HCT116 (cell line): ENCODE measurements at regions not wholly inside any gene's neighbourhood (a gene's known extent, or its start where the extent isn't known, plus 50 kb on each side); places are given as distances from the start of the nearest gene placed in this dataset.
A peak's percentile ranks its signal among the peaks of the same experiment; 100 is the strongest.

Experiments
- ATAC-seq: fragments of 200-7000 bp; cut with Tn5 transposase; 2 replicates; pipeline ENCODE4 v1.9.1; 2020; ENCODE audit warnings: mild to moderate bottlenecking, moderate library complexity
- BruUV-seq: library from RNA; stranded (reverse); fragments of 400-500 nt; replicated peaks from 2 replicates; lab custom pipeline; 2021; lab: Mats Ljungman, UMichigan
- CTCF ChIA-PET: fragments of 300-600 bp; sonication (Branson Sonifier 250); formaldehyde crosslinking; loops from one replicate; lab custom pipeline; 2021; ENCODE audit warnings: antibody characterized with exemption; lab: Charles Lee
- POLR2A ChIA-PET: fragments of 300-600, 350-600 bp; sonication (Branson Sonifier 250); formaldehyde crosslinking; loops from one replicate; lab custom pipeline; 2021; ENCODE audit warnings: antibody characterized with exemption; lab: Charles Lee
- RAD21 ChIA-PET, 2 experiments: fragments of 300-600 bp; sonication (Branson Sonifier 250); formaldehyde crosslinking; loops; one replicate each; lab custom pipeline; 2023; ENCODE audit warnings: low total read pairs in 2 of 2; ENCODE audit not compliant: uncharacterized antibody in 2 of 2, unreplicated experiment in 2 of 2, low non-redundant PET in 1 of 2; lab: Charles Lee
- DNase-seq: peaks from one replicate; pipeline ENCODE4 v3.0.0-alpha.2; 2010; ENCODE audit warnings: low read depth, low spot score
- H2AFZ ChIP-seq: fragments of 200-600 bp; shearing (Covaris generic), sonication (generic); 2 replicates; pipeline ENCODE4 v1.6.1; 2017; ENCODE audit warnings: low read depth, mixed run types, mixed read lengths, antibody characterized with exemption, low read length; ENCODE audit not compliant: poor library complexity, severe bottlenecking
- H3K27ac ChIP-seq: 2 replicates; pipeline ENCODE4 v1.5.1; 2012; ENCODE audit warnings: low read depth, low read length
- H3K27me3 ChIP-seq: fragments of 200-600 bp; sonication (generic); 2 replicates; pipeline ENCODE4 v1.6.1; 2016; ENCODE audit warnings: mixed run types, low read length, mixed read lengths; ENCODE audit not compliant: insufficient read depth
- H3K36me3 ChIP-seq, 2 experiments: fragments of 200-500 bp in 1 of 2; fragments of 200-600 bp in 1 of 2; sonication (Bioruptor generic) in 1 of 2; sonication (generic) in 1 of 2; 2 replicates each; pipeline versions ENCODE4 v1.5.1 to v1.6.1; 2014 to 2016; ENCODE audit warnings: low read length in 2 of 2, inconsistent platforms in 1 of 2, mixed read lengths in 1 of 2, mixed run types in 1 of 2; ENCODE audit not compliant: insufficient read depth in 2 of 2, control insufficient read depth in 1 of 2
- H3K4me1 ChIP-seq, 2 experiments: fragments of 200-600 bp in 1 of 2; sonication (generic) in 1 of 2; 2 replicates each; pipeline versions ENCODE4 v1.5.1 to v1.6.1; 2012 to 2017; ENCODE audit warnings: low read length in 2 of 2, inconsistent platforms in 1 of 2, mild to moderate bottlenecking in 1 of 2, mixed read lengths in 1 of 2, mixed run types in 1 of 2, moderate library complexity in 1 of 2; ENCODE audit not compliant: insufficient read depth in 2 of 2, control insufficient read depth in 1 of 2
- H3K4me2 ChIP-seq: fragments of 200-600 bp; sonication (generic); 2 replicates; pipeline ENCODE4 v1.6.1; 2017; ENCODE audit warnings: mixed run types, low read length, mixed read lengths
- H3K4me3 ChIP-seq, 2 experiments: fragments of 200-600 bp in 1 of 2; sonication (generic) in 1 of 2; replicated peaks in 1 of 2; 2 replicates each; pipeline ENCODE4 v1.5.1; 2011 to 2016; ENCODE audit warnings: low read length in 2 of 2, control low read depth in 1 of 2, low read depth in 1 of 2, mild to moderate bottlenecking in 1 of 2, mixed read lengths in 1 of 2, mixed run types in 1 of 2
- H3K79me2 ChIP-seq: fragments of 200-600 bp; sonication (generic); 2 replicates; pipeline ENCODE4 v1.6.1; 2017; ENCODE audit warnings: mild to moderate bottlenecking, mixed run types, low read length, moderate library complexity, mixed read lengths; ENCODE audit not compliant: insufficient read depth
- H3K9ac ChIP-seq: fragments of 200-600 bp; sonication (generic); 2 replicates; pipeline ENCODE4 v1.6.1; 2016; ENCODE audit warnings: low read length, mixed read lengths
- H3K9me2 ChIP-seq: fragments of 200-600 bp; sonication (generic), shearing (Covaris generic); 2 replicates; pipeline ENCODE4 v1.6.1; 2017; ENCODE audit warnings: mixed run types, mild to moderate bottlenecking, moderate library complexity; ENCODE audit not compliant: insufficient read depth
- H3K9me3 ChIP-seq, 2 experiments: fragments of 200-500 bp in 1 of 2; fragments of 200-600 bp in 1 of 2; sonication (Bioruptor generic) in 1 of 2; sonication (generic) in 1 of 2; 2 replicates each; pipeline ENCODE4 v1.6.1; 2014 to 2017; ENCODE audit warnings: low read length in 2 of 2, mixed read lengths in 2 of 2, inconsistent platforms in 1 of 2, low read depth in 1 of 2, mild to moderate bottlenecking in 1 of 2, mixed run types in 1 of 2, moderate library complexity in 1 of 2; ENCODE audit not compliant: control insufficient read depth in 1 of 2, insufficient read depth in 1 of 2
- H4K20me1 ChIP-seq: fragments of 200-600 bp; sonication (generic), shearing (Covaris generic); 2 replicates; pipeline ENCODE4 v1.6.1; 2017; ENCODE audit warnings: mixed run types, mild to moderate bottlenecking, moderate library complexity; ENCODE audit not compliant: insufficient read depth
- ATF3 ChIP-seq: IDR thresholded peaks from 2 replicates; pipeline ENCODE4 v1.6.1; 2012
- CBX3 ChIP-seq: IDR thresholded peaks from 2 replicates; pipeline ENCODE4 v1.6.1; 2012; ENCODE audit warnings: low read depth
- CEBPB ChIP-seq: IDR thresholded peaks from 2 replicates; pipeline ENCODE4 v1.6.1; 2012; ENCODE audit warnings: low read depth
- CTCF ChIP-seq, 3 experiments: fragments of 200-600 bp in 1 of 3; sonication (generic) in 1 of 3; IDR thresholded peaks in 2 of 3; conservative IDR thresholded peaks in 1 of 3; 2 replicates each; pipeline ENCODE4 v1.5.1; 2012 to 2017; ENCODE audit warnings: low read depth in 2 of 3, low read length in 2 of 3, antibody characterized with exemption in 1 of 3, borderline replicate concordance in 1 of 3, control low read depth in 1 of 3, mild to moderate bottlenecking in 1 of 3, mixed read lengths in 1 of 3, mixed run types in 1 of 3, moderate library complexity in 1 of 3; ENCODE audit not compliant: insufficient read depth in 1 of 3
- EZH2 ChIP-seq: fragments of 200-600 bp; sonication (generic); IDR thresholded peaks from 2 replicates; pipeline ENCODE4 v1.6.1; 2017; ENCODE audit warnings: antibody characterized with exemption, mixed run types
- FOSL1 ChIP-seq: IDR thresholded peaks from 2 replicates; pipeline ENCODE4 v1.6.1; 2012; ENCODE audit warnings: low read depth
- MAX ChIP-seq: IDR thresholded peaks from 2 replicates; pipeline ENCODE4 v1.6.1; 2012
- POLR2A ChIP-seq: IDR thresholded peaks from 2 replicates; pipeline ENCODE4 v1.7.0; 2011; ENCODE audit warnings: borderline replicate concordance; ENCODE audit not compliant: insufficient read depth, insufficient read length; ENCODE audit errors: extremely low read depth
- POLR2AphosphoS5 ChIP-seq: IDR thresholded peaks from 2 replicates; pipeline ENCODE4 v1.6.1; 2011; ENCODE audit warnings: mild to moderate bottlenecking, low read depth, low read length, moderate library complexity
- RAD21 ChIP-seq: IDR thresholded peaks from 2 replicates; pipeline ENCODE4 v1.6.1; 2012; ENCODE audit warnings: low read depth, mild to moderate bottlenecking
- REST ChIP-seq: IDR thresholded peaks from 2 replicates; pipeline ENCODE4 v1.6.1; 2012; ENCODE audit warnings: low read depth
- SIN3A ChIP-seq: IDR thresholded peaks from 2 replicates; pipeline ENCODE4 v1.6.1; 2012; ENCODE audit warnings: low read depth
- YY1 ChIP-seq: IDR thresholded peaks from 2 replicates; pipeline ENCODE4 v1.6.1; 2011; ENCODE audit warnings: low read length, low read depth, moderate library complexity, mild to moderate bottlenecking; ENCODE audit not compliant: insufficient replicate concordance; ENCODE audit errors: extremely low read depth
- ZBTB33 ChIP-seq: IDR thresholded peaks from 2 replicates; pipeline ENCODE4 v1.6.1; 2011; ENCODE audit warnings: mild to moderate bottlenecking, low read length, moderate library complexity; ENCODE audit not compliant: insufficient replicate concordance; ENCODE audit errors: extremely low read depth
- ZNF274 ChIP-seq: fragments of 200-500 bp; sonication (Bioruptor generic); IDR thresholded peaks from 2 replicates; pipeline ENCODE4 v1.6.1; 2014; ENCODE audit warnings: mild to moderate bottlenecking, low read depth, low read length, inconsistent platforms
- intact Hi-C: fragments of 100-400 bp; cut with micrococcal nuclease; formaldehyde crosslinking; loops from 2 replicates; pipeline ENCODE4 v1.10.0; 2022

GRCh38 chr4:89558147-89558546, 250.5 kb upstream of the GPRIN3 start:
- H3K4me1 ChIP-seq = no peaks in the 10 kb centered on the region
- peak; percentile 7 for DNase-seq
- RAD21 ChIA-PET = no interaction called here
- peak in 2 of 3 experiments; percentile 52 to 56; a peak in 4 of 6 replicates for TF ChIP-seq CTCF (IDR thresholded peaks at IDR 0.05 in 2 of 3, conservative IDR thresholded peaks at IDR 0.05 in 1 of 3; ENCODE audit: borderline replicate concordance in 1 of 3, insufficient read depth in 1 of 3, low read depth in 2 of 3, low read length in 2 of 3)
- TF ChIP-seq REST = no peak
- TF ChIP-seq CEBPB = no peak
- TF ChIP-seq ATF3 = no peak
- no peak for TF ChIP-seq YY1
- no peak for TF ChIP-seq EZH2
- no peak for TF ChIP-seq POLR2A
- TF ChIP-seq RAD21 = peak; percentile 22; the same call in 1 of the 2 replicates
- no peak for TF ChIP-seq ZBTB33
- TF ChIP-seq MAX = no peak
- no peak for TF ChIP-seq FOSL1
- TF ChIP-seq CBX3 = no peak
- no peak for TF ChIP-seq POLR2AphosphoS5
- TF ChIP-seq ZNF274 = no peak
- TF ChIP-seq SIN3A = no peak
- TF ChIP-seq, all 23 proteins: peak for 2
- Histone ChIP-seq H3K9me2 (no peaks in the 10 kb centered on the region), H3K27ac (no peak overlapping the region), H3K36me3 (no peaks in the 10 kb centered on the region), H3K4me3 (no peak overlapping the region), H3K9me3 (no peaks in the 10 kb centered on the region), H3K4me2 (no peak overlapping the region), H3K79me2 (no peaks in the 10 kb centered on the region), H4K20me1 (no peaks in the 10 kb centered on the region), H3K9ac (no peak overlapping the region), H2AFZ (no peak overlapping the region), H3K27me3 (no peaks in the 10 kb centered on the region)
- intact Hi-C loops = no loop called here
- ChIA-PET POLR2A (no interaction called here), CTCF (interaction anchor here (0.7 to 1.7 kb wide), 4 partner anchors 8 to 394 kb away, joined by 3 to 7 read pairs (median 4); no protein-coding TSS in a partner anchor)
- ATAC-seq = peak; percentile 63
- no TSS peak for BruUV-seq
